Prostate gland (tissue), 2 donors: ENCODE measurements at regions not wholly inside any gene's neighbourhood (a gene's known extent, or its start where the extent isn't known, plus 50 kb on each side); places are given as distances from the start of the nearest gene placed in this dataset.

Source experiments
- CTCF ChIP-seq, 4 experiments: fragments of 200-600 bp in 2 of 4; fragments of 450-650 bp in 2 of 4; sonication (generic) in 2 of 4; IDR thresholded peaks; 1 replicate in 3 of 4; 2 replicates in 1 of 4; pipeline ENCODE4 v1.5.1; 2016 to 2019; ENCODE audit warnings: antibody characterized with exemption in 4 of 4, mild to moderate bottlenecking in 2 of 4, moderate library complexity in 2 of 4
- POLR2A ChIP-seq: fragments of 450-650 bp; IDR thresholded peaks from one replicate; pipeline ENCODE4 v1.6.1; 2016; ENCODE audit warnings: antibody characterized with exemption, mild to moderate bottlenecking
- POLR2AphosphoS5 ChIP-seq: sonication (generic); formaldehyde crosslinking; IDR thresholded peaks from one replicate; pipeline ENCODE4 v1.6.1; 2017; ENCODE audit warnings: antibody characterized with exemption

- TF ChIP-seq CTCF (IDR thresholded peaks at IDR 0.05) (no peak), POLR2A (no peak), POLR2AphosphoS5 (no peak)
Measured at GRCh38 chr6:40735121-40735520, 148.0 kb upstream of the LRFN2 start.
